Neural cell (in vitro differentiated cells): ENCODE measurements at regions not wholly inside any gene's neighbourhood (a gene's known extent, or its start where the extent isn't known, plus 50 kb on each side); places are given as distances from the start of the nearest gene placed in this dataset.

Experiments
- EZH2 ChIP-seq: fragments of 200-600, 300-800 bp; shearing (Covaris generic), sonication (generic); IDR thresholded peaks from 2 replicates; pipeline ENCODE4 v1.6.1; 2014; ENCODE audit warnings: antibody characterized with exemption, low read length, borderline replicate concordance, mild to moderate bottlenecking; ENCODE audit not compliant: insufficient read depth, poor library complexity, severe bottlenecking
- MXI1 ChIP-seq: fragments of 450-650 bp; conservative IDR thresholded peaks from 2 replicates; pipeline ENCODE4 v1.6.1; 2014; ENCODE audit warnings: antibody characterized with exemption, mild to moderate bottlenecking; ENCODE audit not compliant: poor library complexity, severe bottlenecking
- POLR2AphosphoS5 ChIP-seq: IDR thresholded peaks from 2 replicates; pipeline ENCODE4 v1.6.1; 2012
- RAD21 ChIP-seq: fragments of 450-650 bp; conservative IDR thresholded peaks from 2 replicates; pipeline ENCODE4 v1.6.1; 2014; ENCODE audit warnings: antibody characterized with exemption, mild to moderate bottlenecking, moderate library complexity
- TAF1 ChIP-seq: IDR thresholded peaks from 2 replicates; pipeline ENCODE4 v1.6.1; 2012; ENCODE audit warnings: low read depth
- TF ChIP-seq, protein P1 (sequence below): fragments of 450-650 bp; IDR thresholded peaks from 2 replicates; pipeline ENCODE4 v1.5.1; 2014; ENCODE audit warnings: antibody characterized with exemption, mild to moderate bottlenecking, moderate library complexity; ENCODE audit not compliant: poor library complexity, severe bottlenecking
- TF ChIP-seq, protein P2 (sequence below): IDR thresholded peaks from 2 replicates; pipeline ENCODE4 v1.6.1; 2012; ENCODE audit warnings: borderline replicate concordance

DNA sequence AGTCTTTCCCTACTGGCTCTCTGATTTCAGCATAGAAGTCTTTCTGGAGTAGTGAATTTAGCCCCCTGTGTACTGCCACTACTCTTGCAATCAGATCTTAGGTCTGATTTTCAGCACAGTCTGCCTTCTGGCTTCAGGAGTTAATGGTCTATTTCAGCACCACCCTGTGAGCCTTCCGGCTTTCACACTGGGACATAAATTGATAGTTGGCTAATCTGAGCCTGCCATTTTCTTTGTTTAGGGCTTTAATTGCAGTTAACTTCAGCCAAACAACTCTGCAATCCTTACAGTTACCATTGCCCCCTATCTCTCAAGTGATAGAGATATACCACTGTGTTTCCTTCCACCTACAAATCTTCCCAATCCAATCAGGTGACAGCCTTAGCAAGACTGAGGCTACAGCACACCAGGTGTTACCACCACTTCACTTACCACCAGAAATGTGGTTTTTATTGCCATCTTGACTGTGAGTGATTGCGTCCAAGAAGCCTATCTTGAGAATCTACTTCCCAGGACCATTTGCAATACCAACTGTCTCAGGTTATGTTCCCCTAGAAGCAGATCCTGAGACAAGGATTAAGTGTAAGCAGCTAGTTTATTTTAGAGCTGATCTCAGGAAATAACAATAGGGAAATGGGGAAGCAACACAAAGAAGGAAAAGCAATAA is 51.9 kb upstream of the NEK6 start:
- TF ChIP-seq EZH2 = no peak
- TF ChIP-seq, protein P1, sequence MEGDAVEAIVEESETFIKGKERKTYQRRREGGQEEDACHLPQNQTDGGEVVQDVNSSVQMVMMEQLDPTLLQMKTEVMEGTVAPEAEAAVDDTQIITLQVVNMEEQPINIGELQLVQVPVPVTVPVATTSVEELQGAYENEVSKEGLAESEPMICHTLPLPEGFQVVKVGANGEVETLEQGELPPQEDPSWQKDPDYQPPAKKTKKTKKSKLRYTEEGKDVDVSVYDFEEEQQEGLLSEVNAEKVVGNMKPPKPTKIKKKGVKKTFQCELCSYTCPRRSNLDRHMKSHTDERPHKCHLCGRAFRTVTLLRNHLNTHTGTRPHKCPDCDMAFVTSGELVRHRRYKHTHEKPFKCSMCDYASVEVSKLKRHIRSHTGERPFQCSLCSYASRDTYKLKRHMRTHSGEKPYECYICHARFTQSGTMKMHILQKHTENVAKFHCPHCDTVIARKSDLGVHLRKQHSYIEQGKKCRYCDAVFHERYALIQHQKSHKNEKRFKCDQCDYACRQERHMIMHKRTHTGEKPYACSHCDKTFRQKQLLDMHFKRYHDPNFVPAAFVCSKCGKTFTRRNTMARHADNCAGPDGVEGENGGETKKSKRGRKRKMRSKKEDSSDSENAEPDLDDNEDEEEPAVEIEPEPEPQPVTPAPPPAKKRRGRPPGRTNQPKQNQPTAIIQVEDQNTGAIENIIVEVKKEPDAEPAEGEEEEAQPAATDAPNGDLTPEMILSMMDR = no peak
- TF ChIP-seq, protein P2, sequence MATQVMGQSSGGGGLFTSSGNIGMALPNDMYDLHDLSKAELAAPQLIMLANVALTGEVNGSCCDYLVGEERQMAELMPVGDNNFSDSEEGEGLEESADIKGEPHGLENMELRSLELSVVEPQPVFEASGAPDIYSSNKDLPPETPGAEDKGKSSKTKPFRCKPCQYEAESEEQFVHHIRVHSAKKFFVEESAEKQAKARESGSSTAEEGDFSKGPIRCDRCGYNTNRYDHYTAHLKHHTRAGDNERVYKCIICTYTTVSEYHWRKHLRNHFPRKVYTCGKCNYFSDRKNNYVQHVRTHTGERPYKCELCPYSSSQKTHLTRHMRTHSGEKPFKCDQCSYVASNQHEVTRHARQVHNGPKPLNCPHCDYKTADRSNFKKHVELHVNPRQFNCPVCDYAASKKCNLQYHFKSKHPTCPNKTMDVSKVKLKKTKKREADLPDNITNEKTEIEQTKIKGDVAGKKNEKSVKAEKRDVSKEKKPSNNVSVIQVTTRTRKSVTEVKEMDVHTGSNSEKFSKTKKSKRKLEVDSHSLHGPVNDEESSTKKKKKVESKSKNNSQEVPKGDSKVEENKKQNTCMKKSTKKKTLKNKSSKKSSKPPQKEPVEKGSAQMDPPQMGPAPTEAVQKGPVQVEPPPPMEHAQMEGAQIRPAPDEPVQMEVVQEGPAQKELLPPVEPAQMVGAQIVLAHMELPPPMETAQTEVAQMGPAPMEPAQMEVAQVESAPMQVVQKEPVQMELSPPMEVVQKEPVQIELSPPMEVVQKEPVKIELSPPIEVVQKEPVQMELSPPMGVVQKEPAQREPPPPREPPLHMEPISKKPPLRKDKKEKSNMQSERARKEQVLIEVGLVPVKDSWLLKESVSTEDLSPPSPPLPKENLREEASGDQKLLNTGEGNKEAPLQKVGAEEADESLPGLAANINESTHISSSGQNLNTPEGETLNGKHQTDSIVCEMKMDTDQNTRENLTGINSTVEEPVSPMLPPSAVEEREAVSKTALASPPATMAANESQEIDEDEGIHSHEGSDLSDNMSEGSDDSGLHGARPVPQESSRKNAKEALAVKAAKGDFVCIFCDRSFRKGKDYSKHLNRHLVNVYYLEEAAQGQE = no peak
- TF ChIP-seq MXI1 = no peak
- TF ChIP-seq RAD21 = no peak
- no peak for TF ChIP-seq POLR2AphosphoS5
- no peak for TF ChIP-seq TAF1
